ENCODE measurements at regions not wholly inside any gene's neighbourhood (a gene's known extent, or its start where the extent isn't known, plus 50 kb on each side); places are given as distances from the start of the nearest gene placed in this dataset.
"Not testable (repeated sequence)": the region's sequence is repeated elsewhere in the genome, so short reads cannot be mapped to it uniquely, and the experiment has no call there.

DNA sequence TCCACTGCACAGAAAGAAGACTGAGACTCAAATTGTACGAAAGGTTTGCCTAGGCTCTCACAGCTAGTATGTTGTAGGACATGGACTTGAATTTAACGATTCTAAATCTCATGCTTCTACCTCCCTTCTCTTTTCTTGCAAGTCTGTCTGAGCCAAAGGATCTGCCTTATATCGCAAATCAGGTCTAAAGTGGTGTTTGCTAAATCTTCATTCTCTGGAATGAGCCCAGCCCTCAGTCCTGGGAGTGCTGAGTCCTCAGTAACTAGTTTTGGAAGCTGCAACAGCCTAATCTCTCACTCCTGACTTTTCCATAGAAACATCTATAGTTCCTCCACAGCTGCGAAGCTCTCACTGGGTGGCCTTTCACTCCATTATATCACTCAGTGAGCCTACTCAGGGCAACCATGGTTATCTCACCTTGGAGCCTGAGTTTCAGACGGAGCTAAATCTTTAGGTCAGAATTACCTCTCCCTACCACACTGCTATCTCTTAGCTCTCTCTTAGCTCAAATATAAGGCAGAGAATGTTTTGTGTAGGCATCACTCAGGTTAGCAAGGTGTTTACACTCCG lies 575.5 kb upstream of the C16orf82 start:
- no peak for DNase-seq (ENCODE audit: low read depth)
- TF ChIP-seq, protein P1, sequence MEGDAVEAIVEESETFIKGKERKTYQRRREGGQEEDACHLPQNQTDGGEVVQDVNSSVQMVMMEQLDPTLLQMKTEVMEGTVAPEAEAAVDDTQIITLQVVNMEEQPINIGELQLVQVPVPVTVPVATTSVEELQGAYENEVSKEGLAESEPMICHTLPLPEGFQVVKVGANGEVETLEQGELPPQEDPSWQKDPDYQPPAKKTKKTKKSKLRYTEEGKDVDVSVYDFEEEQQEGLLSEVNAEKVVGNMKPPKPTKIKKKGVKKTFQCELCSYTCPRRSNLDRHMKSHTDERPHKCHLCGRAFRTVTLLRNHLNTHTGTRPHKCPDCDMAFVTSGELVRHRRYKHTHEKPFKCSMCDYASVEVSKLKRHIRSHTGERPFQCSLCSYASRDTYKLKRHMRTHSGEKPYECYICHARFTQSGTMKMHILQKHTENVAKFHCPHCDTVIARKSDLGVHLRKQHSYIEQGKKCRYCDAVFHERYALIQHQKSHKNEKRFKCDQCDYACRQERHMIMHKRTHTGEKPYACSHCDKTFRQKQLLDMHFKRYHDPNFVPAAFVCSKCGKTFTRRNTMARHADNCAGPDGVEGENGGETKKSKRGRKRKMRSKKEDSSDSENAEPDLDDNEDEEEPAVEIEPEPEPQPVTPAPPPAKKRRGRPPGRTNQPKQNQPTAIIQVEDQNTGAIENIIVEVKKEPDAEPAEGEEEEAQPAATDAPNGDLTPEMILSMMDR (conservative IDR thresholded peaks at IDR 0.05; ENCODE audit: low read depth, low read length), result no peak
- H3K4me3 ChIP-seq (ENCODE audit: low read depth, low read length), result no peak overlapping the region

DNA sequence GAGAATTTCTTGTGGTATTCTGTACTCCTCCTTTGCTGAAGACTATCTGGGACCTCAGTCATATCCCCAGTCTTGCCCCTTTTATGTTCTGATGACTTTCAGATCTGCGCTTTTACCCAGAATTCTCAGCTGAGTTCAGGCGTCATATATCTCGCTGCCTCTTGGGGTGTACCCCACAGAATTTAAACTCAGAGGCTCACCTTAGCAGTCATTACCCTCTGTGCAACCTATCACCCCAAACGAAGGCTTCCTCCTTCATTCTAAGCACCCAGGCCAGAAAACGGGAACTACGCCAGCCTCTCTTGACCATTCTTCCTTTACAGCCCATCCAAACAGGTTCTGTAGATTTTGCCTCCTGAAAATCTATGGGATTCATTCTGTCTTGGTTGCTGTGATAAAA lies 574.8 kb upstream of the C16orf82 start:
- no peak for DNase-seq (ENCODE audit: low read depth)
- H3K4me3 ChIP-seq (ENCODE audit: low read depth, low read length), result no peak overlapping the region
- TF ChIP-seq, protein P1 (conservative IDR thresholded peaks at IDR 0.05; ENCODE audit: low read depth, low read length), result no peak

DNA sequence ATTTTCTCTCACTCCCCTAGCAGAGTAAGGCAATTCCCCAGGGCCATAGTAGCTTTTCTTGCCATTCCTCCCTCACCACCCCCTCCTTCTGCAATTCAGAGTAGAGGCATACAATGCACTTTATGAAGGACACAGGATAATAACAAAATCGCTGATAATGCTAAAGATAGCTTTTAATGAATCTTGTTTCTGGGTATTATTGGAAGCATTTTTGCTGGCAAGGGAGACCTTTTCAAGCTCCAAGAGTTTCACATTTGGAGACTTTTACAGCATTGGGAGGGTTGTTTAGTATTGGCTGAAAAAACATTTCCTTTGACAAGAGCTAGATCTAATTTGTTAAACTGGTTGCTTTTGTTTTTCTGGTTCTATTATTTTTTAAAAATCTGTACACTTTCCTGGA lies 573.0 kb upstream of the C16orf82 start:
- no peak for DNase-seq (ENCODE audit: low read depth)
- H3K4me3 ChIP-seq (ENCODE audit: low read depth, low read length), result no peak overlapping the region
- TF ChIP-seq, protein P1 (conservative IDR thresholded peaks at IDR 0.05; ENCODE audit: low read depth, low read length), result no peak

DNA sequence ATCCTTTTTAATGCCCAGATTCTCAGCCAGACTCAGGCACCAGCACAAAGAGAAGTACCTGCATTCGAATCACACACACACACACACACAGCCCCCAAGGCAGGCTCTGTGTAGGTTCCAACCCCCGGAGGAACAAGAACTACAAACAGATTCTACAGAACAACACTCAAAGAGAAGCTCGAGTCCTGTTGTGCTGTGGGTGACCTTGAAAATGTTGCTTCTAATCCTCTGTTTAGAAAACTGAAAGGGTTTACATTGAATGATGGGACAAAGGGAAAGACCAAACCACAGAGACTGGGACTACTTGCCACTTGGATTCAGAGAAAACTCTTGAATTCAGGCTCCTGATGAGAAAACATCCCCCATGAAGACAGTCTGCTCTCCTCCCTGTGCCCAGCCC lies 568.8 kb upstream of the C16orf82 start:
- DNase-seq (ENCODE audit: low read depth), result no peak
- TF ChIP-seq, protein P1 (conservative IDR thresholded peaks at IDR 0.05; ENCODE audit: low read depth, low read length), result no peak
- no peak overlapping the region for H3K4me3 ChIP-seq (ENCODE audit: low read depth, low read length)

DNA sequence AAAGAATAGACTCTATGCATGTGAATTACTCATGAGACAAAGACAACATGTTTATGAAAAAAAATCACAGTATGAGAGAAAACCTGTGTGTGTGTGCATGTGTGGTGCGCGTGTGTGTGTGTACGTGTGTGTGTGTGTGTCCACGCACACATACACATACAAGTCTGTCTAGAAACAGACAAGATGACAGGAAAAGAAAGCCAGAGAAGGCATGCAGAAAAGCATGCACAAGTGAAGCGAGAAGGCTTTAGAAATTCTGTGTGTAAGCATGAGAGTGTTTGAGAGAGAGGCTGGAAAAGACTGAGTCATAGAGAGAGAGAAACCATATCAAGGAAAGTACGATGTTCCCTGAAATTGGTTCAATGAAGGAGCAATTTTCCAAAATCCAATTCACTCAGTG lies 566.4 kb upstream of the C16orf82 start:
- TF ChIP-seq, protein P1 (conservative IDR thresholded peaks at IDR 0.05; ENCODE audit: low read depth, low read length), result no peak

DNA sequence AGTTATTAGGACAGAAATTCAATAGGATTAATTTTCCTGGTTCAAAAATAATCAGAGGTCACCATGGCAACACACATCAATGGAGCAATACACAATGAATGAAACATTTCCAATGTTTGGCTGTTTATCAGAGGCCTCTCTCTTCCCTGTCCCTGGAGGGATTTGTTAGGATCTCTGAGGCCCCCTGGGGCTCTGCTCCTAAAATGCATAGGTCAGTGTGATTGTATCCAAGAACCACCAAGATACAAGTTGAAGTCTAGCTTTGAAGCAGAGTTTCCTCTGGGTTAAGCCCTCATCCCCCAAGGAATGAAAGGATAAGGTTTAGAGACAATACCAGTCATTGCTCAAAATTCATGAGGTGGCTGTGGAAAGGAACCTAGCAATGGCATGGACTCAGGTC lies 561.2 kb upstream of the C16orf82 start:
- TF ChIP-seq, protein P1 (conservative IDR thresholded peaks at IDR 0.05; ENCODE audit: low read depth, low read length), result no peak
- no peak overlapping the region for H3K4me3 ChIP-seq (ENCODE audit: low read depth, low read length)
- DNase-seq (ENCODE audit: low read depth), result no peak

More for the DNA sequence above, 566.4 kb upstream of the C16orf82 start:
- no peak overlapping the region for H3K4me3 ChIP-seq (ENCODE audit: low read depth, low read length)
- DNase-seq (ENCODE audit: low read depth), result no peak

DNA sequence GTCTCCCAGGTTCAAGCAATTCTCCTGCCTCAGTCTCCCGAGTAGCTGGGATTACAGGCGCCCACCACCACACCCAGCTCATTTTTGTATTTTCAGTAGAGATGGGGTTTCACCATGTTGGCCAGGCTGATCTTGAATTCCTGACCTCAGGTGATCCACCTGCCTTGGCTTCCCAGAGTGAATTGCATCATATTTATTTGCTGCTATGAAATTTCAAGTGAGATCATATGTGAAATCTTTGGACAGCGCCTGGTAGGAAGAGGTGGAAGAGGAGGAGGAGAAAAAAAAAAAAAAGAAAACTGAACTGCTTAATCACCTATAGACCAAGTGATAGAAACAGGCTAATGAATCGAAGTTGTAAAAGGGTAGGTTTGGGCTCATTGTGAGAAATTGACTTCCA lies 557.8 kb upstream of the C16orf82 start:
- not testable (repeated sequence) for H3K4me3 ChIP-seq (ENCODE audit: low read depth, low read length); DNase-seq (ENCODE audit: low read depth)
